H1 (cell line): ENCODE measurements at regions not wholly inside any gene's neighbourhood (a gene's known extent, or its start where the extent isn't known, plus 50 kb on each side); places are given as distances from the start of the nearest gene placed in this dataset.

Experiments used
- CTCF ChIA-PET: fragments of 300-600 bp; sonication (Branson Sonifier 250); formaldehyde crosslinking; loops from one replicate; lab custom pipeline; 2021; ENCODE audit not compliant: partially characterized antibody; lab: Charles Lee
- POLR2A ChIA-PET: fragments of 300-600 bp; sonication (Branson Sonifier 250); formaldehyde crosslinking; loops from one replicate; lab custom pipeline; 2021; ENCODE audit warnings: inconsistent platforms; ENCODE audit not compliant: partially characterized antibody; lab: Charles Lee
- DNase-seq, 2 experiments: peaks; one replicate each; pipeline versions ENCODE4 v3.0.0 to v3.0.0-alpha.2; 2010 to 2022; ENCODE audit warnings: low spot score in 2 of 2, low read depth in 1 of 2, mixed read lengths in 1 of 2
- FAIRE-seq: peaks from 2 replicates; lab custom pipeline; 2011; peaks lifted over from hg19 to GRCh38; lab: Jason Lieb, UNC
- H2AFZ ChIP-seq: 2 replicates; pipeline ENCODE4 v1.8.1; 2012; ENCODE audit warnings: low read length, inconsistent platforms
- H2AK5ac ChIP-seq: 2 replicates; pipeline ENCODE4 v1.6.1; 2013; ENCODE audit warnings: low read depth, low read length
- H2BK120ac ChIP-seq: replicated peaks from 2 replicates; pipeline ENCODE3; 2013; ENCODE audit warnings: low read depth, low read length, inconsistent platforms
- H2BK12ac ChIP-seq: 2 replicates; pipeline ENCODE4 v1.6.1; 2013; ENCODE audit warnings: low read depth, low read length
- H2BK15ac ChIP-seq: 2 replicates; pipeline ENCODE4 v1.6.1; 2013; ENCODE audit warnings: low read length
- H2BK20ac ChIP-seq: 2 replicates; pipeline ENCODE4 v1.6.1; 2013; ENCODE audit warnings: low read length
- H2BK5ac ChIP-seq: 2 replicates; pipeline ENCODE4 v1.6.1; 2013; ENCODE audit warnings: low read depth, low read length
- H3K14ac ChIP-seq: 2 replicates; pipeline ENCODE4 v1.6.1; 2013; ENCODE audit warnings: inconsistent platforms; ENCODE audit not compliant: insufficient read length
- H3K18ac ChIP-seq: 2 replicates; pipeline ENCODE4 v1.6.1; 2013; ENCODE audit warnings: low read length; ENCODE audit errors: extremely low read depth
- H3K23ac ChIP-seq: 2 replicates; pipeline ENCODE4 v1.6.1; 2013; ENCODE audit warnings: inconsistent platforms; ENCODE audit not compliant: insufficient read length
- H3K23me2 ChIP-seq: 2 replicates; pipeline ENCODE4 v1.6.1; 2013; ENCODE audit warnings: low read depth, low read length
- H3K27ac ChIP-seq: 2 replicates; pipeline ENCODE4 v1.6.1; 2011; ENCODE audit warnings: low read depth, low read length, inconsistent platforms
- H3K27me3 ChIP-seq, 4 experiments: replicated peaks in 1 of 4; 1 replicate in 1 of 4; 2 replicates in 3 of 4; pipeline versions ENCODE4 v1.6.1 to v1.8.1; 2011 to 2013; ENCODE audit warnings: low read length in 3 of 4, mild to moderate bottlenecking in 3 of 4, inconsistent platforms in 2 of 4, mixed read lengths in 2 of 4, moderate library complexity in 1 of 4; ENCODE audit not compliant: control insufficient read depth in 3 of 4, insufficient read depth in 3 of 4; ENCODE audit errors: extremely low read depth in 1 of 4
- H3K36me3 ChIP-seq, 4 experiments: 2 replicates each; pipeline versions ENCODE4 v1.6.1 to v1.8.1; 2011 to 2013; ENCODE audit warnings: mild to moderate bottlenecking in 4 of 4, low read length in 3 of 4, moderate library complexity in 2 of 4, control low read depth in 1 of 4, inconsistent platforms in 1 of 4; ENCODE audit not compliant: insufficient read depth in 4 of 4, control insufficient read depth in 2 of 4
- H3K4ac ChIP-seq: replicated peaks from 2 replicates; pipeline ENCODE3; 2013; ENCODE audit warnings: low read length, low read depth, mixed read lengths, inconsistent platforms; ENCODE audit not compliant: insufficient read length
- H3K4me1 ChIP-seq, 4 experiments: replicated peaks in 1 of 4; 1 replicate in 1 of 4; 2 replicates in 3 of 4; pipeline versions ENCODE4 v1.6.1 to v1.8.1; 2011 to 2013; ENCODE audit warnings: low read length in 3 of 4, inconsistent platforms in 2 of 4, mixed read lengths in 1 of 4; ENCODE audit not compliant: insufficient read depth in 4 of 4, control insufficient read depth in 3 of 4
- H3K4me2 ChIP-seq, 2 experiments: 2 replicates each; pipeline versions ENCODE4 v1.6.1 to v1.8.1; 2011 to 2013; ENCODE audit warnings: low read depth in 2 of 2, low read length in 2 of 2, control low read depth in 1 of 2, inconsistent platforms in 1 of 2, mild to moderate bottlenecking in 1 of 2; ENCODE audit not compliant: insufficient read depth in 1 of 2
- H3K4me3 ChIP-seq, 4 experiments: fragments of 200-600, 300-600 bp in 1 of 4; sonication (generic), shearing (Covaris generic), sonication (Bioruptor Twin) in 1 of 4; 2 replicates each; pipeline versions ENCODE4 v1.5.1 to v1.8.1; 2011 to 2016; ENCODE audit warnings: low read length in 4 of 4, low read depth in 3 of 4, control low read depth in 2 of 4, inconsistent platforms in 2 of 4, mild to moderate bottlenecking in 2 of 4, mixed read lengths in 1 of 4, moderate library complexity in 1 of 4; ENCODE audit not compliant: insufficient read depth in 2 of 4; ENCODE audit errors: extremely low read depth in 1 of 4
- H3K56ac ChIP-seq: replicated peaks from 2 replicates; pipeline ENCODE3; 2013; ENCODE audit warnings: low read depth, mild to moderate bottlenecking, mixed read lengths, low read length, inconsistent platforms; ENCODE audit not compliant: insufficient read length
- H3K79me1 ChIP-seq: 2 replicates; pipeline ENCODE4 v1.6.1; 2013; ENCODE audit warnings: low read depth, low read length, control low read depth
- H3K79me2 ChIP-seq, 2 experiments: 2 replicates each; pipeline versions ENCODE4 v1.6.1 to v1.8.1; 2012 to 2013; ENCODE audit warnings: low read length in 2 of 2, mild to moderate bottlenecking in 2 of 2, inconsistent platforms in 1 of 2; ENCODE audit not compliant: insufficient read depth in 2 of 2, control insufficient read depth in 1 of 2
- H3K9ac ChIP-seq, 4 experiments: replicated peaks in 1 of 4; 1 replicate in 1 of 4; 2 replicates in 3 of 4; pipeline versions ENCODE4 v1.6.1 to v1.8.1; 2011 to 2013; ENCODE audit warnings: low read depth in 3 of 4, low read length in 3 of 4, control low read depth in 2 of 4, mild to moderate bottlenecking in 2 of 4, moderate library complexity in 2 of 4, inconsistent platforms in 1 of 4; ENCODE audit errors: extremely low read depth in 1 of 4
- H3K9me3 ChIP-seq, 2 experiments: 2 replicates each; pipeline versions ENCODE4 v1.6.1 to v1.8.1; 2012 to 2013; ENCODE audit warnings: mild to moderate bottlenecking in 2 of 2, moderate library complexity in 2 of 2, control low read depth in 1 of 2, inconsistent platforms in 1 of 2, low read depth in 1 of 2, low read length in 1 of 2, mixed read lengths in 1 of 2; ENCODE audit not compliant: insufficient read depth in 2 of 2
- H4K20me1 ChIP-seq, 2 experiments: replicated peaks in 1 of 2; 2 replicates each; pipeline versions ENCODE3 to v1.8.1; 2011 to 2013; ENCODE audit warnings: inconsistent platforms in 2 of 2, low read length in 2 of 2, mild to moderate bottlenecking in 1 of 2; ENCODE audit not compliant: insufficient read depth in 2 of 2, control insufficient read depth in 1 of 2
- H4K5ac ChIP-seq: 2 replicates; pipeline ENCODE4 v1.6.1; 2013; ENCODE audit warnings: low read length, low read depth, mixed read lengths, inconsistent platforms; ENCODE audit not compliant: insufficient read length
- H4K8ac ChIP-seq: 2 replicates; pipeline ENCODE4 v1.8.0; 2013; ENCODE audit warnings: mild to moderate bottlenecking, moderate library complexity, low read length, inconsistent platforms; ENCODE audit not compliant: insufficient read depth; ENCODE audit errors: extremely low read depth
- H4K91ac ChIP-seq: replicated peaks from 2 replicates; pipeline ENCODE3; 2013; ENCODE audit warnings: low read length, mixed read lengths, inconsistent platforms; ENCODE audit not compliant: insufficient read length
- CTBP2 ChIP-seq: IDR thresholded peaks from 2 replicates; pipeline ENCODE4 v1.7.0; 2011; ENCODE audit warnings: borderline replicate concordance, mild to moderate bottlenecking, moderate library complexity, mixed read lengths, low read length; ENCODE audit not compliant: insufficient read depth, insufficient read length
- HDAC6 ChIP-seq: IDR thresholded peaks from one replicate; pipeline ENCODE4 v1.7.1; 2012; ENCODE audit warnings: low read depth, mild to moderate bottlenecking, inconsistent platforms, low read length, moderate library complexity
- MAX ChIP-seq: IDR thresholded peaks from 2 replicates; pipeline ENCODE4 v1.6.1; 2012; ENCODE audit warnings: inconsistent platforms
- PHF8 ChIP-seq: fragments of 200-600 bp; sonication (generic); conservative IDR thresholded peaks from 2 replicates; pipeline ENCODE4 v1.7.1; 2012; ENCODE audit warnings: low read depth, mild to moderate bottlenecking, inconsistent platforms, low read length, moderate library complexity
- POLR2AphosphoS5 ChIP-seq: IDR thresholded peaks from 2 replicates; pipeline ENCODE4 v1.6.1; 2011; ENCODE audit warnings: low read depth, low read length
- RNF2 ChIP-seq: fragments of 200-900, 300-1000 bp; sonication (generic); IDR thresholded peaks from 2 replicates; pipeline ENCODE4 v1.7.1; 2016; ENCODE audit warnings: borderline replicate concordance, low read depth, mild to moderate bottlenecking, antibody characterized with exemption, low read length; ENCODE audit not compliant: poor library complexity, severe bottlenecking; ENCODE audit errors: missing control alignments
- WGBS, 2 experiments: shearing (Covaris generic) in 1 of 2; methylation state at CpG; one replicate each; pipeline versions ENCODE4 v1.1.6 to v1.1.7; 2013 to 2015; ENCODE audit warnings: low lambda C conversion rate in 2 of 2, mixed read lengths in 2 of 2, inconsistent platforms in 1 of 2, low coverage in 1 of 2, missing lambda C conversion rate in 1 of 2; ENCODE audit not compliant: insufficient replicate concordance in 2 of 2, insufficient coverage in 1 of 2, insufficient read length in 1 of 2; ENCODE audit errors: extremely low coverage in 1 of 2, missing lambda C conversion rate in 1 of 2; 5-methylcytosine and 5-hydroxymethylcytosine counted together

GRCh38 chr3:166111562-166111961, 274.3 kb upstream of the BCHE start:
- ChIA-PET POLR2A (no interaction called here), CTCF (no interaction called here)
- Histone ChIP-seq H2BK5ac (no peak overlapping the region), H3K18ac (no peak overlapping the region), H2AFZ (no peak overlapping the region), H2AK5ac (no peak overlapping the region), H3K27me3 (no peaks in the 10 kb centered on the region), H3K4me2 (no peak overlapping the region), H3K23me2 (no peaks in the 10 kb centered on the region), H2BK20ac (no peak overlapping the region), H2BK12ac (no peak overlapping the region), H3K79me2 (no peaks in the 10 kb centered on the region), H4K20me1 (no peaks in the 10 kb centered on the region), H3K4me3 (no peak overlapping the region), H3K9ac (no peak overlapping the region), H4K91ac (no peak overlapping the region), H3K36me3 (no peaks in the 10 kb centered on the region), H3K56ac (no peak overlapping the region), H3K27ac (no peak overlapping the region), H3K14ac (no peak overlapping the region), H3K23ac (no peak overlapping the region), H2BK120ac (no peak overlapping the region), H3K4ac (no peak overlapping the region), H3K9me3 (no peaks in the 10 kb centered on the region), H4K8ac (no peak overlapping the region), H4K5ac (no peak overlapping the region), H2BK15ac (no peak overlapping the region), H3K79me1 (no peaks in the 10 kb centered on the region), H3K4me1 (no peaks in the 10 kb centered on the region)
- WGBS, 2 experiments, result 92% methylated on average over 2 of the region's 2 CpGs; no CpG with 5 or more reads in 1 of the 2 experiments
- TF ChIP-seq CTBP2 (no peak), PHF8 (no peak), MAX (no peak), HDAC6 (no peak), POLR2AphosphoS5 (no peak), RNF2 (no peak)
- no peak for FAIRE-seq
- no peak for DNase-seq
